Sciatic nerve (tissue), 2 donors: ENCODE measurements at regions not wholly inside any gene's neighbourhood (a gene's known extent, or its start where the extent isn't known, plus 50 kb on each side); places are given as distances from the start of the nearest gene placed in this dataset.
A peak's percentile ranks its signal among the peaks of the same experiment; 100 is the strongest.
"Not testable (repeated sequence)": the region's sequence is repeated elsewhere in the genome, so short reads cannot be mapped to it uniquely, and the experiment has no call there.

Source experiments
- ATAC-seq: fragments of 200-7000 bp; cut with Tn5 transposase; one replicate; pipeline ENCODE4 v1.9.1; 2020; ENCODE audit warnings: mild to moderate bottlenecking, moderate library complexity
- DNase-seq: peaks from one replicate; pipeline ENCODE4 v3.0.0-alpha.2; 2020; ENCODE audit warnings: low spot score
- intact Hi-C: fragments of 100-400 bp; cut with DNase I; formaldehyde crosslinking; loops from one replicate; pipeline ENCODE4 v1.14.2; 2022
- donor health status: DM: no; HTN: no; CAD: no.
- donor health status: DM: no; HTN: no; CAD: no.

DNA sequence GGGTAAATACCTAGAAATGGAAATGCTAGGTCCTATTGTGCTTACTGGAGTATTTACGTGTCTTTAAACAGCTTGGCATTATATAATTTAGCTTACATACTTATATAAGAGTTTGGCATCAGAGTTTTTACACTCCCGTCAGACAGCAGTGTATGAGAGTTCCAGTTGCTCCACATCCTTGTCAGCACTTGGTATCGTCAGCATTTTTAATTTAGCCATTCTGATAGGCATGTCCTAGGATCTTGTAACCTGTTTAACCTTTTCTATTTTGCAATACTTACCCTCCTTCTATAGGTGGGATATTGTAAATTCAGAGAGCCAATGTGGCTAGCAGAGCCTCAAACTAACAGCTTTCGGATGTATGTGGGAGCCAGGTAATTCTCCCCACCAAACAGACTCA, 228.3 kb upstream of the EEF2KMT start:
- DNase-seq (no peak), ATAC-seq (no peak)
- intact Hi-C loops: no loop called here

GRCh38 chr16:5323284-5324141, 225.9 kb upstream of the EEF2KMT start:
- intact Hi-C loops: no loop called here
- ATAC-seq (no peak), DNase-seq (no peak)

- intact Hi-C loops: no loop called here
- no peak for ATAC-seq
- DNase-seq: no peak
These were observed 224.3 kb upstream of the EEF2KMT start for GRCh38 chr16:5321930-5322329.

DNA sequence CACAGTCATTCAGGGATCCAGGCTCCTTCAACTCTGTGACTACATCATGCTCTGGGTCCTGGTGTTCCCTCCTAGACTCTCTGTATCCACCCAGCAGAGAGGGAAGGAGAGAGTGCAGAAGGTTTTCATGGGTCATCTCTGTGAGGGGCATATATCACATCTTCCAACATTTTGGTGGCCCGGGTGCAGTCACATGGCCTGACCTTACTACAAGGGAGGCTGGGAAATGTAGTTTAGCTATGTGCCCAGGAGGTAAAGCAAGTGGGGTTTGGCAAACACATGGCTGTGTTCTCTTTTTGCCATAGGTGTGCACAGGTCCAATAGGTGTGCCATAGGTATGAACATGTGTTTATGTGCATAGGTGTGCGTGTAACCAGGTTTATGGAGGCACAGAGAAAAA, 222.2 kb upstream of the EEF2KMT start:
- no peak for DNase-seq
- no peak for ATAC-seq
- intact Hi-C loops: no loop called here

GRCh38 chr16:5315914-5316313, 218.3 kb upstream of the EEF2KMT start:
- intact Hi-C loops: no loop called here
- DNase-seq (no peak), ATAC-seq (no peak)

DNA sequence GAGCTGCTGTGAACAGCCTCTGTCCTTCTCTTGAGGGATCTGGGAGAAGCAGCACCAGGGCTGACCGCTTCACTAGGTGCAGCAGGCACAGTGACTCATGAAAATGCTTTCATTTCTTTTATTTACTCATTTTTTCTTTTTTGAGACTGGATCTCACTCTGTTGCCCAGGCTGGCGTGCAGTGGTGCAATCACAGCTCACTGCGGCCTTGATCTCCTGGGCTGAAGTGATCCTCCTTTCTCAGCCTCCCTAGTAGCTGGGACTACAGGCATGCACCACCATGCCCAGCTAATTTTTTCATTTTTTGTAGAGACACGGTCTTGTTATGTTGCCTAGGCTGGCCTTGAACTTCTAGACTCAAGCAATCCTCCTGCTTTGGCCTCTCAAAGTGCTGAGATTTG, 216.8 kb upstream of the EEF2KMT start:
- DNase-seq (no peak), ATAC-seq (no peak)
- intact Hi-C loops: no loop called here

DNA sequence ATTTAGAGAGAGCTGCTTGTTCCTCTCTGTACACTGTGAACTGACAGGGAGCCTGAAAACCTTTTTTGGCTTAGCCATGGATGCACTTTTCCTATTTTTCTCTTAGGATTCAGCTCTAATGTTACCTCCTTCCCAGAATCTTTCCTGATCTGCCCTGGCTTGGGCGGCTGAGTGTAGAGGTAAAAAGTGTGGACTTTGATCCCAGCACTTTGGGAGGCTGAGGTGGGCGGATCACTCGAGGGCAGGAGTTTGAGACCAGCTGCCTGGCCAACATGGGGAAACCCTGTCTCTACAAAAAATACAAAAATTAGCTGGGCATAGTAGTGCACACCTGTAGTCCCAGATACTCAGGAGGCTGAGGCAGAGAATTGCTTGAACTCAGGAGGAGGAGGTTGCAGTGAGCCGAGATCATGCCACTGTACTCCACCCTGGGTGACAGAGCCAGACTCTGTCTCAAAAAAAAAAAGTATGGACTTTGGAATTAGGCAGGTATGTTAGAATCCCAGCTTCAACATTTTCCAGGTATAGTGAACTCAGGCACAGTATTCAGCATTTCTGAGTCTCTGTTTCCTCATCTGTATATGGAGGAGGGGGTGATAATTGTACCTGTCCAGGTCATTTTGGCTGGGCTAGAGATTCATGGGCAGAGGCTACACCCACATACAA, 212.5 kb upstream of the EEF2KMT start:
- no peak for DNase-seq
- ATAC-seq: no peak
- intact Hi-C loops: no loop called here

DNA sequence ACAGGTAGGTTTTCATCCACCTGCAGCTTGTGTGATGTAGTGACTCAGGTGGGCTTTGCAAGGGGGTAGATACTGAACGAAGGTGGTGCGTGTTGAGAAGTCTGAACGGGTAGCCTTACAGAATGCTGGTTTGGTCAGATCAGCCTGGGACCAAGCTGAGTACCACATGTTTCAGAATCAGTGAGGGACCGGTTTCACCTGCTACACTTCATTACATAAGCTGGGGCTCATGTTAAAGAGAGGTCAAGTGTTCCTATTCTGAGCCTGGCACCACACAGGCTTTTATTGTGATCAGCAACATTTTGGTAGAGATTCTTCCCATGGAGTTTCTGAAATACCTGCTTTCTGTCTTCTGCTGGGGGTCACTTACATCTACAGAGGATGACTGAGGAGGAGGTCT, 207.4 kb upstream of the EEF2KMT start:
- intact Hi-C loops: no loop called here
- no peak for DNase-seq
- no peak for ATAC-seq

GRCh38 chr16:5302372-5303114, 204.9 kb upstream of the EEF2KMT start:
- DNase-seq (no peak), ATAC-seq (no peak)
- intact Hi-C loops: no loop called here

- no peak for ATAC-seq
- no peak for DNase-seq
- intact Hi-C loops: no loop called here
These were observed 200.6 kb upstream of the EEF2KMT start for GRCh38 chr16:5298202-5298601.

DNA sequence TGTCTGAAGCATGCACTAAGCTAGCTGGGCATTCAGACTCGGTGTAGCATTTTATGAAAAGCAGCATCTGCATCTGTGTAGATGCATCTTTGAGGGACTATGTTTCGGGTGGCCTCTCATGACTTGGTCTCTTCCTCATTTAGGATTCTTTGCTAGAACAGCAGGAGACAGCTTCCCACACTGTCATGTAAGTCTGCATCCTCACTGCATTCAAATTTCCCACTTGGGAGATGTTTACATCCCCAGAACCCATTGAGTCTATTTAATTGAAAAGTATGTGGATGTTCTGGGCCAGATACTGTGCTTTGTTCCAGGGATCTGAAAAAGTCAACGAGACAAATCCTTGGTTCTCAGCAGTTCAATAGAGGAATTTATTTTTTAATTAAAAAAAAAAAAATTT, 198.6 kb upstream of the EEF2KMT start:
- ATAC-seq: no peak
- intact Hi-C loops: no loop called here
- DNase-seq: no peak

GRCh38 chr16:5295304-5295703, 197.7 kb upstream of the EEF2KMT start:
- ATAC-seq, intact Hi-C loops, DNase-seq: not testable (repeated sequence)

GRCh38 chr16:5282152-5282551, 184.6 kb upstream of the EEF2KMT start:
- ATAC-seq, DNase-seq, intact Hi-C loops: not testable (repeated sequence)

- ATAC-seq (no peak), DNase-seq (no peak)
- intact Hi-C loops: no loop called here
These were observed 159.9 kb upstream of the EEF2KMT start for GRCh38 chr16:5257462-5257861.

DNA sequence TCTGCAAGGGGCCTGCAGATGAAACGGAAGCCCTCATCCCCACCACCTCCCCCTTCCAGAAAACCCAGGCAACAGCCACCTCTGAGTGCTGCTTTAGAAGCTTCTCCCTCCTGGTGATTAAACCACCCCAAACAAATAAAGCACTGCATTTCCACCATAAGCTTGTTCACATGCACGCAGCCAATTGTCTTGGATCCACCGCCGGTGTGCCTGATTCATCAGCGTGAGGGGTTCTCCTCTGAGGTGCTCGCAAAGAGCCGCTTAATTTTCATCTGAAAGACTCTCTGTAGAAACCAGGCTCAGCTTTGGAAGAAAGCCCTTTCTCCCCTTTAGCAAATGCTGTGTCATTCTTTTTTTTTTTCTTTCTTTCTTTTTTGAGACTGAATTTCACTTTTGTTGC, 155.2 kb upstream of the EEF2KMT start:
- intact Hi-C loops: no loop called here
- no peak for DNase-seq

GRCh38 chr16:5247403-5247802, 149.8 kb upstream of the EEF2KMT start:
- intact Hi-C loops, ATAC-seq, DNase-seq: not testable (repeated sequence)

More for the DNA sequence above, 155.2 kb upstream of the EEF2KMT start:
- ATAC-seq: no peak

GRCh38 chr16:5240278-5240626, 142.7 kb upstream of the EEF2KMT start:
- DNase-seq, ATAC-seq, intact Hi-C loops: not testable (repeated sequence)

DNA sequence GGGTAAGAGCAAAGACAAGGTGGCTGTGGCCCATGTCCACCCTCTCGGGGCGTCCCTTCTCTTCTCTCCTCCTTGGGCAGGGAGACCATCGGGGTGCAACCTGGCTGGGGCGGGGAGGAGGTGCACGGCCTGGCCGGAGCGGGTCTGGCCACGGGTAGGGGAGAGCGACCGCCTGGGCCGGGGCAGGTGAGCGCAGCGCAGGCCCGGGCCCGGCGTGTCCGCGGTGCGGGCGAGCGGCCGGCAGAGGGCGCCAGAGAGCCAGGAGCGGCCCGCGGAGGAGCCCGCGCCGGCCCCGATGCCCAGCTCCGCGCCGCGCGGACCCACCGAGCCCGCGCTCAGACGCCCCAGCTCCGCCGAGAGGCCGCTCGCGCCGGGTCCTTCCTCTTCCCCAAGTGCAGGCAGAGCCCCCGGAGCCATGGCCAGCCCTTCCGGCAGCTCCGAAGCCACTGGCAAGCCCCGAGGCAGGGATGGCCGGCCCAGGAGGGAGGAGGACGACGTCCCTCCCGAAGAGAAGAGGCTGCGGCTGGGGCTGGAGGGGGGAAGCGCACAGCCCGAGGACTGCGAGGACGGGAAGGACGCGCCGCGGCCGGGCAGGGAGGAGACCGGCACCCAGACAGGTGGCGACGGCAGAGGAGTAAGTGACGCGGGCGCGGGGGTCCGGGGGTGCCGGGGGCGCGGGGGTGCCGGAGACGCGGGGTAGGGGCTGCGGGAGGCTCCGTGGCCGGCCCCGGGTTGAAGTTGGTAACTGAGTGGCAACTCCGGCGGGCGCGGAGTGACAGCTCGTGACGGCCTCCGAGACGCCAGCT, 142.1 kb upstream of the EEF2KMT start:
- ATAC-seq, intact Hi-C loops: not testable (repeated sequence)
- peak; percentile 61 for DNase-seq

GRCh38 chr16:5235119-5235518, 137.5 kb upstream of the EEF2KMT start:
- intact Hi-C loops: no loop called here
- no peak for DNase-seq
- no peak for ATAC-seq
